ENCODE measurements at regions not wholly inside any gene's neighbourhood (a gene's known extent, or its start where the extent isn't known, plus 50 kb on each side); places are given as distances from the start of the nearest gene placed in this dataset.

DNA sequence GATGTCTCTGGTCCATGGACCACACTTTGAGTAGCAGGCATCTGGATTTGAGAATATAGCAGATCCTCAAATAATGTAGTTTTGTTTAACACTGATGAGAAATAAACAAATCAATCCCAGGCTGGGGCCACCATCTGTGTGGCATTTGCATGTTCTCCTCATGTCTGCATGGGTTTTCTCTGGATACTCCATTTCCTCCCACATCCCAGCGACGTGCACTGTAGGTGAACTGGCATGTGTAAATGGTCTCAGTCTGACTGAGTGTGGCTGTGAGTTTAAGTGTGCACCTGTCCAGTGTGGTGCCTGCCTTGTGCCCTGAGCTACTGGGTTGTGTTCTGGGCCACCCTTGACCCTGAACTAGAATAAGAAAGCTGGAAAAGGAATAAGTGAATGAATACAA lies 66.3 kb upstream of the NANOGP8 start:
- DNase-seq = no peak

GRCh38 chr15:35150361-35150760 lies 65.3 kb upstream of the NANOGP8 start:
- DNase-seq = no peak

DNA sequence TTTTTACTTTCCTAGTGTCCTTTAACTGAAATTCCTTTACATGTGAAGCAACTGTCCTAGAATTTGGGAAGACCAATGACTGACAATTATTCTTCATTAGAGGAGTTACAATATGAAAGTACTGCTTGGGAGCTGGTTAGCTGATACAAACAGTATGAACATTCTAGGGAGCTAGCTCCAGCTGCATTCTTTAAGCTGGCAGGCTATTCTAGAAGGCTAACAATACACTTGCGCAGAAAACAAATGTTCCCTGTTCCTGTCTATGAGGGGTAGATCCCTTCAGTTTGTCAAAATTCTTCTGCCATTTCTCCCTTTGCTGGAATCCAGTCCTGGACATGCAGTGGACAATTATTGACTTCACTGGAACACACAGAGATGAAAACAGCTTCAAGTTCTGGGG lies 60.2 kb upstream of the NANOGP8 start:
- DNase-seq = no peak

- no peak for DNase-seq
These were observed 57.5 kb upstream of the NANOGP8 start for GRCh38 chr15:35142578-35142977.

- DNase-seq = no peak
These were observed 56.8 kb upstream of the NANOGP8 start for GRCh38 chr15:35141743-35142471.

GRCh38 chr15:35139822-35140221 lies 54.7 kb upstream of the NANOGP8 start:
- DNase-seq = no peak

GRCh38 chr15:35137190-35137574 lies 52.1 kb upstream of the NANOGP8 start:
- DNase-seq = no peak

DNA sequence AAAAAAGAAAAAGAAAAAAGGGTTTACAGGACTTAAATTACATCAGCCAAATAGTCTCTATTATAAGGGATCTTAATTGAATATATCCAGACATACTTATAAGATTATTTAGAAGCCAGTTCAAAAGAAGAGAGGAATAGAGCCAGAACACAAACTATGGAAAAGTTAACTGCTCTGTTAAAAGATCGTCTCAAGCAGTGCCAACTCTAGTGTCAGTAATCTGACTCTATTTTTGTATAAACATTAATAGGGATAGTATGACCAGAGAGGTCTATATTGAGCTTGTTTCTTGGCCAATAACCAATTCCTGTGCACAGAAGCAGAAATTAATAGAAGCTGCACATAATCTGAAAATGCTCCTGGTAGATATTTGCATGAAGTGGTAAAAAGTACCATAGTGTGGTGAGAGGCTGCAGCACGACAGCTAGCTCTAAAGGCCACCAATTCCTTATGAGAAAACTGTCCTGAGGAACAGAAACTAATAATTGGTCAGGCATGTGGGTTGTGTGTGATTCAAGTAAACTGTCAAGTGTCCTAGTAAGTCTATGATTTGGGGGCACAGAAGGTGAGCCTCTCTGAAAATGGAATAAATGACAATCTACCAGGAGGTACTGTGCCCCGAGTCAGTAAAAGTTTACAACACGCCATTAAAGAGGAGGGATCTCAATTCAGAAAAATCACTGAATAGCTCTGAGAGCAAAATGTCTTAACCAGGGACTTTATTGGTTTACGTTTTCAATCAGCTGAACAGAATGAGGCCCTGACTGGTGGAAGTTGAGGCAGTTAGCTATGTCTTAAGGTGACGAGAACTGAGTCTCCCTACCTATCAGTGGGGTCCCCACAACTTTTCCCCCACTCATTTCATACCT lies 51.5 kb upstream of the NANOGP8 start:
- no peak for DNase-seq
